HUES48 (cell line): ENCODE measurements at regions not wholly inside any gene's neighbourhood (a gene's known extent, or its start where the extent isn't known, plus 50 kb on each side); places are given as distances from the start of the nearest gene placed in this dataset.

ENCODE experiments used
- H3K27ac ChIP-seq: one replicate; pipeline ENCODE4 v1.7.0; 2013; ENCODE audit warnings: low read depth, low read length, inconsistent platforms
- H3K27me3 ChIP-seq: 2 replicates; pipeline ENCODE4 v1.6.1; 2013; ENCODE audit warnings: mild to moderate bottlenecking, low read length; ENCODE audit not compliant: control insufficient read depth, insufficient read depth
- H3K36me3 ChIP-seq: 2 replicates; pipeline ENCODE4 v1.6.1; 2013; ENCODE audit warnings: low read length; ENCODE audit not compliant: control insufficient read depth, insufficient read depth
- H3K4me1 ChIP-seq: 2 replicates; pipeline ENCODE4 v1.6.1; 2013; ENCODE audit warnings: mild to moderate bottlenecking, low read length; ENCODE audit not compliant: control insufficient read depth, insufficient read depth
- H3K4me3 ChIP-seq: 2 replicates; pipeline ENCODE4 v1.5.1; 2013; ENCODE audit warnings: mild to moderate bottlenecking, low read depth, low read length
- H3K9ac ChIP-seq: 2 replicates; pipeline ENCODE4 v1.6.1; 2013; ENCODE audit warnings: mild to moderate bottlenecking, low read depth, low read length, moderate library complexity
- H3K9me3 ChIP-seq: 2 replicates; pipeline ENCODE4 v1.6.1; 2013; ENCODE audit warnings: low read length; ENCODE audit not compliant: control insufficient read depth, insufficient read depth

DNA sequence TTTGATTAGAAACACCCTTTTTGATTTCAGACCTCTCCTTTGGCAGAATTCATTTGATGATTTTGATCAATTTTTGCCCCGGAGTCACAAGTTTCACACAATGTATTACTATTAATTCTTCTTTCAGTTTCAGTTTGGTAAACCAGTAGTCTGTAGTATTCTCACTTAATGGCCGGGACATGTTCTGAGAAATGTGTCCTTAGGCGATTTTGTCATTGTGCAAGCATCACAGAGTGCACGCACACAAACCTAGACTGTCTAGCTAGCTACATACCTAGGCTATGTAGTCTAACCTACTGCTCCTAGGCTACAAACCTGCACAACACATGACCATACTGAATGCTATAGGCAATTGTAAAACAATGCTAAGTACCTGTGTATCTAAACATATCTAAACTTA is 662.5 kb downstream of the IRX1 start:
- Histone ChIP-seq H3K4me1 (no peaks in the 10 kb centered on the region), H3K36me3 (no peaks in the 10 kb centered on the region), H3K27ac (no peak overlapping the region), H3K27me3 (no peaks in the 10 kb centered on the region), H3K9me3 (no peaks in the 10 kb centered on the region), H3K9ac (no peak overlapping the region), H3K4me3 (no peak overlapping the region)

DNA sequence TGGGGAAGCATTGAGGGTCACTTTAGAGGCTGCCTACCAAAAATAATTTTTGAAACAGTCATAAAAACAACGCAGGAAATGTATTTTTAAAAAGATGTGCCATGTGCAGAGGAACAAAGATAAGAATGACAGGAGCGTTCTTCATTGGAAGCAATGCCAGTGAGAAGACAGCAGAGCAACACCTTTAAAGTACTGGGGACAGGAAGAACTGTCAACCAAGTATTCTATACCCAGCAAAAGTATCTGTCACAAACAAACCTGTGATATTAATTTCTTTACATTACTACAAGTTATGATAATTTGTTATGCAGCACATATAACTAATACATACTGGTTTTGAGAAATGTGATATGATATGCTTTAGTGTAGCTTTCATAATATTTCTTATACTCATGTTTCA is 675.6 kb downstream of the IRX1 start:
- Histone ChIP-seq H3K4me1 (no peaks in the 10 kb centered on the region), H3K4me3 (no peak overlapping the region), H3K9ac (no peak overlapping the region), H3K36me3 (no peaks in the 10 kb centered on the region), H3K27ac (no peak overlapping the region), H3K27me3 (no peaks in the 10 kb centered on the region), H3K9me3 (peaks cover 3% of the 10 kb centered on the region; the same call in 1 of the 2 replicates)

DNA sequence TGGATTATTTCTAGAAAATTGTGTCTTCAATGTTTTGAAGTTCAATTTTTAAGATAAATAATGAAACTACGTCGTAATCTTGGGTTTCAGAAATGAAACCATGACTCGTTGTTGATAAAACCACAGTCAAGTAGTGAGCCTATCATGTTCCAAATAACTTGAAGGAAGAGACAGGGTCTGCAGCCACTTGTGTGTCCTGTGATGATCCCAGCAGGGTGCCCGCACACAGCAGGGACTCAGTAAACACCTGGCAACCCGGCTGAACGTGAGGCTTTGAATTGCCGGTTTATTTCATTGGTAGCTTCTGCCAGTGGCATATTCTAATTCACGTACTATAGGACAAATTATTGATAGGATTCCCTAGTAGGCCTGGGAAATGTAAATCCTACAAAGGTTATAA is 679.6 kb downstream of the IRX1 start:
- no peak overlapping the region for H3K9ac ChIP-seq
- H3K27me3 ChIP-seq: no peaks in the 10 kb centered on the region
- H3K36me3 ChIP-seq: no peaks in the 10 kb centered on the region
- H3K4me3 ChIP-seq: no peak overlapping the region
- H3K4me1 ChIP-seq: no peaks in the 10 kb centered on the region
- peaks cover 3% of the 10 kb centered on the region; the same call in 1 of the 2 replicates for H3K9me3 ChIP-seq
- no peak overlapping the region for H3K27ac ChIP-seq

DNA sequence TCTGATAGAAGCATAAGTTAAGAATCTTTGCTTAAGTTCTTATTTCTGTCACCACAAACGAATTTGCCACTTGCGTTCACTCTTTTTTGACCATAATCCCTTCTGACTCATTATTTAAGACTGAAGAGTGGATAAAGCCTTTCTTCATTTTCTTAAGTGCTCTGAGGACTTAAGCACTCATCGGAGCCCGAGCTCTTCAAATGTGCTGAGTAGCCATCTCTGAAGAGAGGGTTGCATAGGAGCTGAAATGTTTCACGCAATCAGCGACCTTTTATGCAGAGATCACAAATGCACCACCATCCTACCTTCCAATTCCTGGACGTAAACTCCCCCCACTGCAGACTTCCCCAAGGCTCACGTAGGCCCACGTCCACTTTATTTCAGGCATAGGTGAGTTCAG is 699.2 kb downstream of the IRX1 start:
- Histone ChIP-seq H3K27ac (no peak overlapping the region), H3K27me3 (no peaks in the 10 kb centered on the region), H3K36me3 (no peaks in the 10 kb centered on the region), H3K9me3 (no peaks in the 10 kb centered on the region), H3K9ac (no peak overlapping the region), H3K4me3 (no peak overlapping the region), H3K4me1 (peaks cover 7% of the 10 kb centered on the region)

DNA sequence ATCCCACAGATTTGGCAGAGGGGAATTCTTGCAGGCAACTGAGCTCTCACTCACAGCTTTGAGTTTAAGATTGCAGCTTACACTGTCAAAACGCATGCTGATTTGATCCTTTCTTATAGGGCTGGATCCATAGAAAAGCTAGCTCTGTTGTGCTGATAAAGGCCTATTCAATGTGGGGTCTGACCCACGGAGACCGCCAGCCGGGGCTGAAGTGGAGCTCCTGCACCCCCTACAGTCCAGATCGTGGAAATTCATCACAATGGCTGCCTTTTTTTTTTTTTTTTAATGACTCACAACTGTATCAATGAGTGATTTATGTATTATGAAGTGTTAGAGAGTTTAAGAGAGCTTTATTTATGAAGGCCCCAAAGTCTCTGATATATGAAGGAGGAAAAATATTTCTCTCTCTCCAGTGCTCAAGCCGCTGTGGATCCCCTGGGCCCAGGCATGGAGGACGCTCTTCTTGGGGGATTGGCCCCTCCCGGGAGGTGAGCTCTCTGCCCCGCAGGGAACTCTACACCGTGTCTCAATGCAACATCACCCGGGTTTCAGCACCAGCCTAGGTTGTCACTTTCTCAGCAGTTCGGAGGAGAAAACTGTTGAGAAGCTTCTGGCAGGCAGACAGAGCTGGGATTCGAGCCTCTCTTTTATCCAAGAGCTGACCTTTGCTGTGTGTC is 700.2 kb downstream of the IRX1 start:
- Histone ChIP-seq H3K4me1 (peaks cover 7% of the 10 kb centered on the region), H3K9me3 (no peaks in the 10 kb centered on the region), H3K27me3 (no peaks in the 10 kb centered on the region), H3K4me3 (no peak overlapping the region), H3K36me3 (no peaks in the 10 kb centered on the region), H3K27ac (no peak overlapping the region), H3K9ac (no peak overlapping the region)

DNA sequence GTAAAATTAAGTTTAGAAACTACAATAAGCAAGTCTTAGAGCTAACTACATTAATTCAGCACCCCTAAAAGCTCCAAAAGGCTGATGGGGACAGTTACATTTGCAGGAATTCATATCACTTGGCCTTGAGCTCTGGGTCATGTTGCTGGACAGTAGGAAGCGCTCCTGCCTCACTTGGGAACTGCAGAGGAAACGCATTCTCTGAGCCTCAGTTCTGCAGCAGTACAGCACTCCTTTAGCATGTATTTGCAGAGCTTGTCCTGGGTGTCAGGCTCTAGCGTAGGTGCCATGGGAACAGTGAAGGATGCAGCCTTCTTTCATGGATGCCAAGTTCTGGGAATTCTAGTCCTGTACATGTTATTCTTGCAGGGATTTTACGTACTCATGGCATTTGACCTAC is 710.4 kb downstream of the IRX1 start:
- H3K36me3 ChIP-seq: no peaks in the 10 kb centered on the region
- H3K27ac ChIP-seq: no peak overlapping the region
- no peaks in the 10 kb centered on the region for H3K4me1 ChIP-seq
- H3K27me3 ChIP-seq: no peaks in the 10 kb centered on the region
- no peak overlapping the region for H3K9ac ChIP-seq
- H3K9me3 ChIP-seq: no peaks in the 10 kb centered on the region
- no peak overlapping the region for H3K4me3 ChIP-seq

GRCh38 chr5:4309026-4309425 is 713.4 kb downstream of the IRX1 start:
- Histone ChIP-seq H3K4me1 (peaks cover 10% of the 10 kb centered on the region; the same call in 1 of the 2 replicates), H3K4me3 (no peak overlapping the region), H3K9ac (no peak overlapping the region), H3K27ac (no peak overlapping the region), H3K36me3 (no peaks in the 10 kb centered on the region), H3K9me3 (no peaks in the 10 kb centered on the region), H3K27me3 (no peaks in the 10 kb centered on the region)

GRCh38 chr5:4313138-4313537 is 717.5 kb downstream of the IRX1 start:
- Histone ChIP-seq H3K9ac (no peak overlapping the region), H3K27ac (no peak overlapping the region), H3K4me3 (no peak overlapping the region), H3K9me3 (no peaks in the 10 kb centered on the region), H3K27me3 (no peaks in the 10 kb centered on the region), H3K36me3 (no peaks in the 10 kb centered on the region), H3K4me1 (peaks cover 10% of the 10 kb centered on the region; the same call in 1 of the 2 replicates)

DNA sequence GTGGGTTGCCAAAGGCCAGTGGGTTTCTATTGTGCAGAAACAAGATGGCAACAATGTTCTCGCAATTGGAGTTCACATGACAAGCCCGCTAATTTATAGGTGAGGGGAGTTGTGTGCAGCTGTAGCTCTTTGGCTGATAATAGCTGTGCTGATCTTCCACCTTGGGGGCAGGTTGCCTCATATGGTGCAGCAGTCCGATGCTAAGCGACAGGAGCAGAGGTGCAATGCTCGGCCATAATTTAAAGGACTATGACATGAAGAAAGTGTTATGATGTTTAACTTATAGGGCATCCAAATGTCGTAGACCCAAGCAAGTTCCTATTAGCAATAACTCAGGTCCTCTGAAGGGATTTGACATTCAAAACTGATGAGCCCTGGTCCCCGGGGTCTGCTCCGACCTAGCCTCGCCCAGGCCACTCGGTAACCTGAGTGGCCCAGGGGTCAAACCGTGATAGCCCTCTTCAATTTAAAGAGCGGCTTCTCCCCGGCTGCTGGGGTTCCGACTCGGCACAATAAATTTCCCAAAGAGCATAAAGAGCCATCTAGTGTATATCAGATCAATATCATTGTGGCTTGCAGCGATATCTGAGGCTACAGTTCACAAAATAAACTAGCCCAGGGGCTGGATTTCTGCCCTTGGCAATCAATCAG is 724.0 kb downstream of the IRX1 start:
- Histone ChIP-seq H3K9ac (no peak overlapping the region), H3K36me3 (no peaks in the 10 kb centered on the region), H3K9me3 (0 out of 2 replicates have a peak, but pooled peaks cover 2% of the 10 kb centered on the region), H3K4me1 (no peaks in the 10 kb centered on the region), H3K27ac (no peak overlapping the region), H3K27me3 (no peaks in the 10 kb centered on the region), H3K4me3 (no peak overlapping the region)

GRCh38 chr5:4330327-4330726 is 734.7 kb downstream of the IRX1 start:
- Histone ChIP-seq H3K27ac (no peak overlapping the region), H3K9me3 (no peaks in the 10 kb centered on the region), H3K27me3 (no peaks in the 10 kb centered on the region), H3K36me3 (no peaks in the 10 kb centered on the region), H3K4me1 (no peaks in the 10 kb centered on the region), H3K4me3 (no peak overlapping the region), H3K9ac (no peak overlapping the region)

DNA sequence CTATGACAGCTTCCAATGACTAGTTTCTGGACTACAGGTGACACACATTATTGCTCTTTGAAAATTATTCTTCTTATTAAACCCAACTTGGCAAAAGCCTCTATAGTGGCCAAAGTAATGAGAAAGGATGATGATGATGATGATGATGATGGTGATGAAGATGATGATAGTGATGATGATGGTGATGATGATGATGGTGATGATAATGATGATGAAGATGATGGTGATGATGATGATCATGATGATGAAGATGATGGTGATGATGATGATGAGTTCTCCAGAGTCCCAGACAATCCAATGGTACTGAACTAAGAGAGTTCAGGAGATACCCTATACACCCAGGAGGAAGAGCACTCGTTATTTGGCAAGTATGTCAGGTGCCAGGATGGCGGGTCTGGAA is 739.4 kb downstream of the IRX1 start:
- Histone ChIP-seq H3K4me3 (no peak overlapping the region), H3K9me3 (0 out of 2 replicates have a peak, but pooled peaks cover under 1% of the 10 kb centered on the region), H3K27ac (no peak overlapping the region), H3K9ac (no peak overlapping the region), H3K27me3 (no peaks in the 10 kb centered on the region), H3K4me1 (no peaks in the 10 kb centered on the region), H3K36me3 (no peaks in the 10 kb centered on the region)
